ENCODE measurements at regions not wholly inside any gene's neighbourhood (a gene's known extent, or its start where the extent isn't known, plus 50 kb on each side); places are given as distances from the start of the nearest gene placed in this dataset.
A peak's percentile ranks its signal among the peaks of the same experiment; 100 is the strongest.

GRCh38 chr22:48923165-48923865, 904.4 kb downstream of the BRD1 start:
- no peaks in the 10 kb centered on the region for H3K36me3 ChIP-seq
- no peak overlapping the region for H3K27ac ChIP-seq
- no peaks in the 10 kb centered on the region for H3K4me1 ChIP-seq (ENCODE audit: insufficient read depth)
- no peak overlapping the region for H3K4me3 ChIP-seq
- no peak for TF ChIP-seq EP300 (IDR thresholded peaks at IDR 0.05)
- no peak for TF ChIP-seq POLR2A (IDR thresholded peaks at IDR 0.05)
- no peak for TF ChIP-seq CTCF (IDR thresholded peaks at IDR 0.05)
- 80 to 87% (median 87%) methylated on average over 14 of the region's 14 CpGs for WGBS, 3 donors
- H3K27me3 ChIP-seq: no peaks in the 10 kb centered on the region
- no peak for DNase-seq
- H3K9me3 ChIP-seq: no peaks in the 10 kb centered on the region
- intact Hi-C loops (cut with DNase I): no loop called here

GRCh38 chr22:48921411-48921903, 906.2 kb downstream of the BRD1 start:
- DNase-seq: peak in 1 of 5 donors; percentile 3
- TF ChIP-seq POLR2A (IDR thresholded peaks at IDR 0.05) (no peak), EP300 (IDR thresholded peaks at IDR 0.05) (no peak), CTCF (IDR thresholded peaks at IDR 0.05) (no peak)
- intact Hi-C loops (cut with DNase I): no loop called here
- Histone ChIP-seq H3K27ac (no peak overlapping the region), H3K4me1 (ENCODE audit: insufficient read depth) (no peaks in the 10 kb centered on the region), H3K4me3 (no peak overlapping the region), H3K9me3 (no peaks in the 10 kb centered on the region), H3K36me3 (no peaks in the 10 kb centered on the region), H3K27me3 (no peaks in the 10 kb centered on the region)
- 86 to 91% (median 87%) methylated on average over 13 of the region's 13 CpGs for WGBS, 3 donors

GRCh38 chr22:48920776-48921241, 906.9 kb downstream of the BRD1 start:
- no peaks in the 10 kb centered on the region for H3K9me3 ChIP-seq
- H3K4me1 ChIP-seq (ENCODE audit: insufficient read depth): no peaks in the 10 kb centered on the region
- no peak overlapping the region for H3K27ac ChIP-seq
- 32 to 36% (median 35%) methylated on average over 13 of the region's 13 CpGs for WGBS, 3 donors
- intact Hi-C loops (cut with DNase I): no loop called here
- peak in 1 of 5 donors; percentile 4 for DNase-seq
- H3K36me3 ChIP-seq: no peaks in the 10 kb centered on the region
- no peak for TF ChIP-seq EP300 (IDR thresholded peaks at IDR 0.05)
- no peak for TF ChIP-seq CTCF (IDR thresholded peaks at IDR 0.05)
- TF ChIP-seq POLR2A (IDR thresholded peaks at IDR 0.05): no peak
- H3K27me3 ChIP-seq: no peaks in the 10 kb centered on the region
- no peak overlapping the region for H3K4me3 ChIP-seq

GRCh38 chr22:48919851-48920589, 907.7 kb downstream of the BRD1 start:
- Histone ChIP-seq H3K27me3 (no peaks in the 10 kb centered on the region), H3K9me3 (no peaks in the 10 kb centered on the region), H3K36me3 (no peaks in the 10 kb centered on the region), H3K27ac (no peak overlapping the region), H3K4me1 (ENCODE audit: insufficient read depth) (no peaks in the 10 kb centered on the region), H3K4me3 (no peak overlapping the region)
- TF ChIP-seq POLR2A (IDR thresholded peaks at IDR 0.05) (no peak), CTCF (IDR thresholded peaks at IDR 0.05) (no peak), EP300 (IDR thresholded peaks at IDR 0.05) (no peak)
- intact Hi-C loops (cut with DNase I): no loop called here
- 65 to 69% (median 66%) methylated on average over 17 of the region's 17 CpGs for WGBS, 3 donors
- DNase-seq: peak in 1 of 5 donors; percentile 20
